IMR-90 (cell line): ENCODE measurements at regions not wholly inside any gene's neighbourhood (a gene's known extent, or its start where the extent isn't known, plus 50 kb on each side); places are given as distances from the start of the nearest gene placed in this dataset.

ENCODE experiments used
- MXI1 ChIP-seq: IDR thresholded peaks from 2 replicates; pipeline ENCODE4 v1.6.1; 2012; ENCODE audit warnings: low read depth, mild to moderate bottlenecking, low read length, moderate library complexity, borderline replicate concordance
- POLR2A ChIP-seq: IDR thresholded peaks from 2 replicates; pipeline ENCODE4 v1.6.1; 2012; ENCODE audit warnings: mild to moderate bottlenecking, low read depth, low read length
- RAD21 ChIP-seq: IDR thresholded peaks from 2 replicates; pipeline ENCODE4 v1.6.1; 2012; ENCODE audit warnings: low read length, improper control_type of control experiment
- RFX5 ChIP-seq: IDR thresholded peaks from 2 replicates; pipeline ENCODE4 v1.8.0; 2012; ENCODE audit warnings: low read depth, mild to moderate bottlenecking, low read length, moderate library complexity
- TF ChIP-seq, protein P1 (sequence below): conservative IDR thresholded peaks from 2 replicates; pipeline ENCODE4 v1.5.1; 2012; ENCODE audit warnings: mild to moderate bottlenecking, low read depth, low read length, improper control_type of control experiment
- TF ChIP-seq, protein P2 (sequence below): fragments of 150-350 bp; IDR thresholded peaks from 2 replicates; pipeline ENCODE4 v1.6.1; 2016; ENCODE audit warnings: low read depth, mild to moderate bottlenecking, low read length, moderate library complexity, borderline replicate concordance

DNA sequence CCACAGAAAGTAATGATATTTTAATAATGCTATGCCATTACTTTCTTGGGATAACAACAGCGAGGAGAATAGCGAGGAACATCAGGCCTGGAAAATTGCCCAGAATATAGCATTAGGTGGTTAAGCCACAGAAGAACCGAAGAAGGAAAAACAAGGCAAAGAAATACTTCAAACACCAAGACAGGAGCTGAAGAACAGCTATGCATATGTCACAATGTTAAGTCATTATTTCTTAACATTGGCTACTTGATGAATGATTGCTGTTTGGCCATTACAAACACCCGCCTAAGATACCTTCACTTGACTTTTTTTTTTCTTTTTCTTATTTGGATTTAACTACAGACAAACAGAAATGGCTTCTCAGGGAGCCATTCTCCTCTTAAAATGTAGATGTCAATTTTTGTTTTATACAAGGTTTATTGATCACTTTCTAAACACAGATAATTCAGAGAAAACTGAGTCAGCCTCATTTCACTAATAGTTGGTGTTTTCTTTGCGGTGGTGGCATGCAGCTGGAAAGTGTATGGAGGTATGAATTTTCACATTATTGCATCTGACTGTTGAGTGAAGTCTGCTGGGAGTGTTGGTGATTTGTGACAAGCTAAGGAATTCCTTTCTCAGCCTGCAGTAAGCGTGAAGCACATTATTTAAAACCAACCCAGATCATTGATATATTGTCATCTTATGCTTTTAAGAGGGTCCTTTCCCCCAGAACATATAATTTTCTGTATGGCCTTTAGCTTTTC, 705.7 kb upstream of the NR2F2 start:
- TF ChIP-seq, protein P1, sequence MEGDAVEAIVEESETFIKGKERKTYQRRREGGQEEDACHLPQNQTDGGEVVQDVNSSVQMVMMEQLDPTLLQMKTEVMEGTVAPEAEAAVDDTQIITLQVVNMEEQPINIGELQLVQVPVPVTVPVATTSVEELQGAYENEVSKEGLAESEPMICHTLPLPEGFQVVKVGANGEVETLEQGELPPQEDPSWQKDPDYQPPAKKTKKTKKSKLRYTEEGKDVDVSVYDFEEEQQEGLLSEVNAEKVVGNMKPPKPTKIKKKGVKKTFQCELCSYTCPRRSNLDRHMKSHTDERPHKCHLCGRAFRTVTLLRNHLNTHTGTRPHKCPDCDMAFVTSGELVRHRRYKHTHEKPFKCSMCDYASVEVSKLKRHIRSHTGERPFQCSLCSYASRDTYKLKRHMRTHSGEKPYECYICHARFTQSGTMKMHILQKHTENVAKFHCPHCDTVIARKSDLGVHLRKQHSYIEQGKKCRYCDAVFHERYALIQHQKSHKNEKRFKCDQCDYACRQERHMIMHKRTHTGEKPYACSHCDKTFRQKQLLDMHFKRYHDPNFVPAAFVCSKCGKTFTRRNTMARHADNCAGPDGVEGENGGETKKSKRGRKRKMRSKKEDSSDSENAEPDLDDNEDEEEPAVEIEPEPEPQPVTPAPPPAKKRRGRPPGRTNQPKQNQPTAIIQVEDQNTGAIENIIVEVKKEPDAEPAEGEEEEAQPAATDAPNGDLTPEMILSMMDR: no peak
- TF ChIP-seq RAD21 (no peak), POLR2A (no peak), RFX5 (no peak), MXI1 (no peak)
- TF ChIP-seq, protein P2, sequence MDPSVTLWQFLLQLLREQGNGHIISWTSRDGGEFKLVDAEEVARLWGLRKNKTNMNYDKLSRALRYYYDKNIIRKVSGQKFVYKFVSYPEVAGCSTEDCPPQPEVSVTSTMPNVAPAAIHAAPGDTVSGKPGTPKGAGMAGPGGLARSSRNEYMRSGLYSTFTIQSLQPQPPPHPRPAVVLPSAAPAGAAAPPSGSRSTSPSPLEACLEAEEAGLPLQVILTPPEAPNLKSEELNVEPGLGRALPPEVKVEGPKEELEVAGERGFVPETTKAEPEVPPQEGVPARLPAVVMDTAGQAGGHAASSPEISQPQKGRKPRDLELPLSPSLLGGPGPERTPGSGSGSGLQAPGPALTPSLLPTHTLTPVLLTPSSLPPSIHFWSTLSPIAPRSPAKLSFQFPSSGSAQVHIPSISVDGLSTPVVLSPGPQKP: no peak
